ENCODE measurements at regions not wholly inside any gene's neighbourhood (a gene's known extent, or its start where the extent isn't known, plus 50 kb on each side); places are given as distances from the start of the nearest gene placed in this dataset.

GRCh38 chr10:29774475-29774874 lies 139.7 kb upstream of the SVIL start:
- Histone ChIP-seq H3K4me2 (ENCODE audit: insufficient read depth, insufficient read length, low read length) (no peak overlapping the region), H2AFZ (ENCODE audit: low read length) (no peak overlapping the region), H2BK120ac (ENCODE audit: low read depth, low read length, poor library complexity, severe bottlenecking) (no peak overlapping the region), H3K4me1 (ENCODE audit: insufficient read depth, low read length) (no peaks in the 10 kb centered on the region), H2BK12ac (ENCODE audit: insufficient read length, low read depth, low read length) (no peak overlapping the region), H2BK5ac (ENCODE audit: insufficient read length, low read length) (no peak overlapping the region), H2BK15ac (ENCODE audit: low read depth, low read length) (no peak overlapping the region), H3K9me3 (ENCODE audit: control insufficient read depth, low read depth, low read length) (no peaks in the 10 kb centered on the region), H3K23ac (ENCODE audit: insufficient read length, low read depth, low read length) (no peak overlapping the region), H3T11ph (ENCODE audit: low read length) (no peak overlapping the region), H3K23me2 (ENCODE audit: insufficient read length, low read depth, low read length, poor library complexity, severe bottlenecking) (no peaks in the 10 kb centered on the region), H3K27me3 (ENCODE audit: insufficient read depth, low read length) (no peaks in the 10 kb centered on the region), H3K79me2 (ENCODE audit: insufficient read depth, low read length) (no peaks in the 10 kb centered on the region), H4K91ac (ENCODE audit: insufficient read length, low read depth, low read length) (no peak overlapping the region), H4K20me1 (ENCODE audit: control insufficient read depth, insufficient read depth, insufficient read length) (no peaks in the 10 kb centered on the region), H3K18ac (ENCODE audit: insufficient read length, low read depth, low read length) (no peak overlapping the region), H3K4ac (ENCODE audit: low read depth, low read length) (no peak overlapping the region), H3K79me1 (ENCODE audit: insufficient read depth, low read depth, low read length, poor library complexity, severe bottlenecking) (no peaks in the 10 kb centered on the region), H3K9ac (ENCODE audit: extremely low read depth, insufficient read length, low read length) (no peak overlapping the region), H4K5ac (ENCODE audit: insufficient read length, low read depth, low read length) (no peak overlapping the region), H3K56ac (ENCODE audit: insufficient read length, low read depth, low read length) (no peak overlapping the region), H2AK5ac (ENCODE audit: insufficient read length, low read length) (no peak overlapping the region), H3K14ac (ENCODE audit: insufficient read depth, low read length) (no peak overlapping the region), H2BK20ac (ENCODE audit: low read depth, low read length, poor library complexity, severe bottlenecking) (no peak overlapping the region), H3K27ac (ENCODE audit: insufficient read length, low read depth, low read length) (no peak overlapping the region), H4K8ac (replicated peaks; ENCODE audit: insufficient read length, low read depth, low read length) (no peak overlapping the region)
- Mint-ChIP-seq H3K9me3 (peaks cover 6 to 14% of the 10 kb centered on the region in 2 experiments), H3K27me3 (ENCODE audit: low read depth) (peaks cover 13% of the 10 kb centered on the region), H3K4me3 (no peak overlapping the region), H3K27ac (no peak overlapping the region), H3K4me1 (peaks cover 0 to 6% of the 10 kb centered on the region in 2 experiments; a peak in 1 of 4 replicates), H3K36me3 (ENCODE audit: insufficient read depth in 1 of 3, low read depth in 3 of 3) (peaks cover 0 to 7% (median 4%) of the 10 kb centered on the region in 3 experiments; a peak in 5 of 7 replicates)
- WGBS (ENCODE audit: extremely low coverage, insufficient read length, low lambda C conversion rate): no CpG with 5 or more reads among the region's 2 CpGs
- no peak for DNase-seq
- TF ChIP-seq CTCF (conservative IDR thresholded peaks at IDR 0.05): no peak
